Smooth muscle cell (in vitro differentiated cells): ENCODE measurements at regions not wholly inside any gene's neighbourhood (a gene's known extent, or its start where the extent isn't known, plus 50 kb on each side); places are given as distances from the start of the nearest gene placed in this dataset.

Experiments
- DNase-seq: peaks from one replicate; lab custom pipeline; 2025; ENCODE audit not compliant: unreplicated experiment; lab: John Stamatoyannopoulos, UW
- H2AFZ ChIP-seq: fragments of 200-600 bp; sonication (generic); 2 replicates; pipeline ENCODE4 v1.6.0; 2016; ENCODE audit warnings: antibody characterized with exemption, low read depth, mild to moderate bottlenecking
- H3F3A ChIP-seq: fragments of 200-600 bp; sonication (generic); 2 replicates; pipeline ENCODE4 v1.6.0; 2017; ENCODE audit warnings: antibody characterized with exemption, low read depth
- H3K27ac ChIP-seq: fragments of 200-600 bp; sonication (generic); 2 replicates; pipeline ENCODE4 v1.5.1; 2016; ENCODE audit warnings: low read depth, mild to moderate bottlenecking
- H3K27me3 ChIP-seq: fragments of 200-600 bp; sonication (generic); 2 replicates; pipeline ENCODE4 v1.6.1; 2016; ENCODE audit warnings: low read depth, mild to moderate bottlenecking
- H3K36me3 ChIP-seq: fragments of 200-600 bp; sonication (generic); 2 replicates; pipeline ENCODE4 v1.5.1; 2016; ENCODE audit warnings: low read depth
- H3K4me1 ChIP-seq: fragments of 200-600 bp; sonication (generic); 2 replicates; pipeline ENCODE4 v1.5.1; 2016; ENCODE audit warnings: low read depth
- H3K4me2 ChIP-seq: fragments of 200-600 bp; sonication (generic); 2 replicates; pipeline ENCODE4 v1.6.0; 2016; ENCODE audit warnings: mild to moderate bottlenecking
- H3K4me3 ChIP-seq: fragments of 200-600 bp; sonication (generic); 2 replicates; pipeline ENCODE4 v1.5.1; 2016; ENCODE audit warnings: mild to moderate bottlenecking
- H3K79me2 ChIP-seq: fragments of 200-600 bp; sonication (generic); 2 replicates; pipeline ENCODE4 v1.6.0; 2016; ENCODE audit warnings: low read depth, mild to moderate bottlenecking
- H3K9ac ChIP-seq: fragments of 200-600 bp; sonication (generic); 2 replicates; pipeline ENCODE4 v1.6.0; 2016; ENCODE audit warnings: low read depth
- H3K9me3 ChIP-seq: fragments of 200-600 bp; sonication (generic); replicated peaks from 2 replicates; pipeline ENCODE4 v1.5.1; 2016; ENCODE audit warnings: low read depth
- H4K20me1 ChIP-seq: fragments of 200-600 bp; sonication (generic); 2 replicates; pipeline ENCODE4 v1.6.0; 2016; ENCODE audit warnings: low read depth
- CTCF ChIP-seq: fragments of 200-600 bp; sonication (generic); IDR thresholded peaks from 2 replicates; pipeline ENCODE4 v1.5.1; 2017; ENCODE audit warnings: borderline replicate concordance, mild to moderate bottlenecking, antibody characterized with exemption; ENCODE audit not compliant: insufficient read depth, poor library complexity, severe bottlenecking
- WGBS: methylation state at CpG from one replicate; pipeline ENCODE4 v1.1.7; 2016; ENCODE audit warnings: low lambda C conversion rate; 5-methylcytosine and 5-hydroxymethylcytosine counted together

- Histone ChIP-seq H3K4me1 (no peaks in the 10 kb centered on the region), H3K4me3 (no peak overlapping the region), H3K4me2 (no peak overlapping the region), H3K9ac (no peak overlapping the region), H4K20me1 (no peaks in the 10 kb centered on the region), H2AFZ (no peak overlapping the region), H3K79me2 (no peaks in the 10 kb centered on the region), H3K27me3 (no peaks in the 10 kb centered on the region), H3K9me3 (no peaks in the 10 kb centered on the region), H3K36me3 (no peaks in the 10 kb centered on the region), H3F3A (no peaks in the 10 kb centered on the region), H3K27ac (no peak overlapping the region)
- DNase-seq, result no peak
- no peak for TF ChIP-seq CTCF
- 73% methylated on average over 2 of the region's 2 CpGs for WGBS
Measured at GRCh38 chr2:153232464-153232863, 246.1 kb downstream of the RPRM start.

DNA sequence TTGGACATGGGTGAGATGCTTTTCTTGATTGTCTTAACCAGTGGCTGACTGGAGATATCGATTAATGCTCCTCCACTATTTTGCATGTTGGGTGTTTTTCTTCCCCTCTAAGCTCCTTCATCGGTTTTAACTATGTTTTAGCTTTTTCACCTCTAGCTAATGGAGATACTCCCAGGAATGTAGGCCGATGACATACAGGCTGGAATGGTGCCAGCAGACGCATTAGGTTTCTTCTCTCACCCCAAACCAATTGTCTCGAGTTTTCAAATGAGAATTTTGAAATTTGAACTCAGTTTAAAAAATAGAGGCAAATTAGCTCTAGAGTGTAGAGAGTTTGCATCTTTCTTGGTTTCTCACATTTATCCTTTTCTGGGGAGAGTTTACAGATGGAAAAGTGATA, 247.6 kb downstream of the RPRM start:
- Histone ChIP-seq H3K4me3 (no peak overlapping the region), H3K27ac (no peak overlapping the region), H3K9me3 (no peaks in the 10 kb centered on the region), H2AFZ (no peak overlapping the region), H3K4me2 (no peak overlapping the region), H3K36me3 (no peaks in the 10 kb centered on the region), H4K20me1 (no peaks in the 10 kb centered on the region), H3F3A (no peaks in the 10 kb centered on the region), H3K79me2 (no peaks in the 10 kb centered on the region), H3K4me1 (no peaks in the 10 kb centered on the region), H3K9ac (no peak overlapping the region), H3K27me3 (no peaks in the 10 kb centered on the region)
- WGBS, result 72% methylated on average over 5 of the region's 5 CpGs
- no peak for TF ChIP-seq CTCF
- no peak for DNase-seq

- no peak for TF ChIP-seq CTCF
- Histone ChIP-seq H3K27me3 (no peaks in the 10 kb centered on the region), H4K20me1 (no peaks in the 10 kb centered on the region), H3K9me3 (no peaks in the 10 kb centered on the region), H3F3A (no peaks in the 10 kb centered on the region), H3K9ac (no peak overlapping the region), H3K4me2 (no peak overlapping the region), H3K79me2 (no peaks in the 10 kb centered on the region), H3K27ac (no peak overlapping the region), H3K4me3 (no peak overlapping the region), H3K36me3 (no peaks in the 10 kb centered on the region), H2AFZ (no peak overlapping the region), H3K4me1 (no peaks in the 10 kb centered on the region)
- no peak for DNase-seq
Measured at GRCh38 chr2:153228904-153229303, 249.7 kb downstream of the RPRM start.

GRCh38 chr2:153227981-153228380, 250.6 kb downstream of the RPRM start:
- no peak overlapping the region for H2AFZ ChIP-seq
- H4K20me1 ChIP-seq, result no peaks in the 10 kb centered on the region
- 86% methylated on average over 2 of the region's 2 CpGs for WGBS

More at GRCh38 chr2:153227981-153228380, 250.6 kb downstream of the RPRM start:
- Histone ChIP-seq H3K9me3 (no peaks in the 10 kb centered on the region), H3K4me3 (no peak overlapping the region), H3K36me3 (no peaks in the 10 kb centered on the region), H3K27ac (no peak overlapping the region), H3K79me2 (no peaks in the 10 kb centered on the region), H3F3A (no peaks in the 10 kb centered on the region), H3K4me1 (no peaks in the 10 kb centered on the region), H3K27me3 (no peaks in the 10 kb centered on the region), H3K9ac (no peak overlapping the region), H3K4me2 (no peak overlapping the region)
- DNase-seq, result no peak
- TF ChIP-seq CTCF, result no peak
